ENCODE measurements at regions not wholly inside any gene's neighbourhood (a gene's known extent, or its start where the extent isn't known, plus 50 kb on each side); places are given as distances from the start of the nearest gene placed in this dataset.

GRCh38 chr6:8658416-8658815, 223.1 kb upstream of the SLC35B3 start:
- Histone ChIP-seq H3K9ac (ENCODE audit: low read length) (no peak overlapping the region), H3K18ac (ENCODE audit: low read length) (no peak overlapping the region), H2BK5ac (ENCODE audit: low read depth, low read length, poor library complexity) (no peak overlapping the region), H3K79me1 (ENCODE audit: low read length) (no peaks in the 10 kb centered on the region), H4K12ac (ENCODE audit: low read depth, low read length) (no peak overlapping the region), H3K4me2 (ENCODE audit: low read length) (no peak overlapping the region), H2BK12ac (ENCODE audit: low read length) (no peak overlapping the region), H3K79me2 (ENCODE audit: control insufficient read depth, insufficient read depth, low read length, poor library complexity) (no peaks in the 10 kb centered on the region), H4K8ac (ENCODE audit: low read depth, low read length) (no peak overlapping the region), H4K91ac (ENCODE audit: low read depth, low read length) (no peak overlapping the region), H3K4me3 (ENCODE audit: low read depth, low read length) (no peak overlapping the region), H3K27ac (ENCODE audit: low read depth, low read length) (no peak overlapping the region), H2AK5ac (ENCODE audit: low read length) (no peak overlapping the region), H3K36me3 (ENCODE audit: control insufficient read depth in 1 of 2, insufficient read depth in 2 of 2, low read length in 2 of 2) (no peaks in the 10 kb centered on the region), H3K23ac (ENCODE audit: low read length) (no peak overlapping the region), H3K4ac (ENCODE audit: low read depth, low read length) (no peak overlapping the region), H3K9me3 (ENCODE audit: insufficient read depth, low read depth, low read length) (no peaks in the 10 kb centered on the region), H2BK120ac (ENCODE audit: insufficient read depth, low read length, poor library complexity) (no peak overlapping the region), H3K27me3 (ENCODE audit: insufficient read depth, low read length) (no peaks in the 10 kb centered on the region), H2AFZ (ENCODE audit: insufficient read depth, low read length, poor library complexity) (no peak overlapping the region), H3K14ac (ENCODE audit: low read length) (no peak overlapping the region), H3K4me1 (ENCODE audit: control insufficient read depth in 1 of 2, insufficient read depth in 2 of 2, low read length in 2 of 2) (no peaks in the 10 kb centered on the region)
- no CpG with 5 or more reads among the region's 4 CpGs for WGBS (ENCODE audit: extremely low coverage, insufficient coverage, insufficient read length)
- DNase-seq, result no peak

GRCh38 chr6:8657522-8657921, 222.2 kb upstream of the SLC35B3 start:
- Histone ChIP-seq H3K4ac (ENCODE audit: low read depth, low read length) (no peak overlapping the region), H3K18ac (ENCODE audit: low read length) (no peak overlapping the region), H3K9ac (ENCODE audit: low read length) (no peak overlapping the region), H3K27me3 (ENCODE audit: insufficient read depth, low read length) (no peaks in the 10 kb centered on the region), H3K79me1 (ENCODE audit: low read length) (no peaks in the 10 kb centered on the region), H2BK120ac (ENCODE audit: insufficient read depth, low read length, poor library complexity) (no peak overlapping the region), H3K27ac (ENCODE audit: low read depth, low read length) (no peak overlapping the region), H3K9me3 (ENCODE audit: insufficient read depth, low read depth, low read length) (peaks cover 1% of the 10 kb centered on the region), H3K4me2 (ENCODE audit: low read length) (no peak overlapping the region), H3K14ac (ENCODE audit: low read length) (no peak overlapping the region), H2BK5ac (ENCODE audit: low read depth, low read length, poor library complexity) (no peak overlapping the region), H3K23ac (ENCODE audit: low read length) (no peak overlapping the region), H3K4me1 (ENCODE audit: control insufficient read depth in 1 of 2, insufficient read depth in 2 of 2, low read length in 2 of 2) (no peaks in the 10 kb centered on the region), H4K8ac (ENCODE audit: low read depth, low read length) (no peak overlapping the region), H3K4me3 (ENCODE audit: low read depth, low read length) (no peak overlapping the region), H3K79me2 (ENCODE audit: control insufficient read depth, insufficient read depth, low read length, poor library complexity) (no peaks in the 10 kb centered on the region), H2BK12ac (ENCODE audit: low read length) (no peak overlapping the region), H2AK5ac (ENCODE audit: low read length) (no peak overlapping the region), H4K12ac (ENCODE audit: low read depth, low read length) (no peak overlapping the region), H4K91ac (ENCODE audit: low read depth, low read length) (no peak overlapping the region), H3K36me3 (ENCODE audit: control insufficient read depth in 1 of 2, insufficient read depth in 2 of 2, low read length in 2 of 2) (no peaks in the 10 kb centered on the region), H2AFZ (ENCODE audit: insufficient read depth, low read length, poor library complexity) (no peak overlapping the region)
- DNase-seq, result no peak

- no CpG with 5 or more reads among the region's 5 CpGs for WGBS (ENCODE audit: extremely low coverage, insufficient coverage, insufficient read length)
- Histone ChIP-seq H2BK5ac (ENCODE audit: low read depth, low read length, poor library complexity) (no peak overlapping the region), H2BK12ac (ENCODE audit: low read length) (no peak overlapping the region), H4K91ac (ENCODE audit: low read depth, low read length) (no peak overlapping the region), H3K23ac (ENCODE audit: low read length) (no peak overlapping the region), H3K36me3 (ENCODE audit: control insufficient read depth in 1 of 2, insufficient read depth in 2 of 2, low read length in 2 of 2) (no peaks in the 10 kb centered on the region), H2BK120ac (ENCODE audit: insufficient read depth, low read length, poor library complexity) (no peak overlapping the region), H2AK5ac (ENCODE audit: low read length) (no peak overlapping the region), H3K79me2 (ENCODE audit: control insufficient read depth, insufficient read depth, low read length, poor library complexity) (no peaks in the 10 kb centered on the region), H3K18ac (ENCODE audit: low read length) (no peak overlapping the region), H3K27me3 (ENCODE audit: insufficient read depth, low read length) (no peaks in the 10 kb centered on the region), H3K4me1 (ENCODE audit: control insufficient read depth in 1 of 2, insufficient read depth in 2 of 2, low read length in 2 of 2) (no peaks in the 10 kb centered on the region), H2AFZ (ENCODE audit: insufficient read depth, low read length, poor library complexity) (no peak overlapping the region), H3K4ac (ENCODE audit: low read depth, low read length) (no peak overlapping the region), H3K27ac (ENCODE audit: low read depth, low read length) (no peak overlapping the region), H3K4me3 (ENCODE audit: low read depth, low read length) (no peak overlapping the region), H3K9me3 (ENCODE audit: insufficient read depth, low read depth, low read length) (peaks cover 1% of the 10 kb centered on the region), H3K79me1 (ENCODE audit: low read length) (no peaks in the 10 kb centered on the region), H3K9ac (ENCODE audit: low read length) (no peak overlapping the region), H3K14ac (ENCODE audit: low read length) (no peak overlapping the region), H4K8ac (ENCODE audit: low read depth, low read length) (no peak overlapping the region), H4K12ac (ENCODE audit: low read depth, low read length) (no peak overlapping the region), H3K4me2 (ENCODE audit: low read length) (no peak overlapping the region)
- no peak for DNase-seq
These were observed 220.5 kb upstream of the SLC35B3 start for GRCh38 chr6:8655670-8656454.

- Histone ChIP-seq H2BK5ac (ENCODE audit: low read depth, low read length, poor library complexity) (no peak overlapping the region), H3K9ac (ENCODE audit: low read length) (no peak overlapping the region), H4K12ac (ENCODE audit: low read depth, low read length) (no peak overlapping the region), H3K27ac (ENCODE audit: low read depth, low read length) (no peak overlapping the region), H2AFZ (ENCODE audit: insufficient read depth, low read length, poor library complexity) (no peak overlapping the region), H3K36me3 (ENCODE audit: control insufficient read depth in 1 of 2, insufficient read depth in 2 of 2, low read length in 2 of 2) (no peaks in the 10 kb centered on the region), H3K4me2 (ENCODE audit: low read length) (no peak overlapping the region), H2BK12ac (ENCODE audit: low read length) (no peak overlapping the region), H3K79me2 (ENCODE audit: control insufficient read depth, insufficient read depth, low read length, poor library complexity) (no peaks in the 10 kb centered on the region), H3K18ac (ENCODE audit: low read length) (no peak overlapping the region), H3K9me3 (ENCODE audit: insufficient read depth, low read depth, low read length) (peaks cover 1% of the 10 kb centered on the region), H3K14ac (ENCODE audit: low read length) (no peak overlapping the region), H4K8ac (ENCODE audit: low read depth, low read length) (no peak overlapping the region), H3K27me3 (ENCODE audit: insufficient read depth, low read length) (no peaks in the 10 kb centered on the region), H3K23ac (ENCODE audit: low read length) (no peak overlapping the region), H3K4ac (ENCODE audit: low read depth, low read length) (no peak overlapping the region), H3K4me1 (ENCODE audit: control insufficient read depth in 1 of 2, insufficient read depth in 2 of 2, low read length in 2 of 2) (no peaks in the 10 kb centered on the region), H2BK120ac (ENCODE audit: insufficient read depth, low read length, poor library complexity) (no peak overlapping the region), H3K79me1 (ENCODE audit: low read length) (no peaks in the 10 kb centered on the region), H2AK5ac (ENCODE audit: low read length) (no peak overlapping the region), H4K91ac (ENCODE audit: low read depth, low read length) (no peak overlapping the region), H3K4me3 (ENCODE audit: low read depth, low read length) (no peak overlapping the region)
- WGBS (ENCODE audit: extremely low coverage, insufficient coverage, insufficient read length), result no CpG with 5 or more reads among the region's 3 CpGs
- DNase-seq, result no peak
These were observed 217.4 kb upstream of the SLC35B3 start for GRCh38 chr6:8652710-8653109.
